ENCODE measurements at regions not wholly inside any gene's neighbourhood (a gene's known extent, or its start where the extent isn't known, plus 50 kb on each side); places are given as distances from the start of the nearest gene placed in this dataset.
A peak's percentile ranks its signal among the peaks of the same experiment; 100 is the strongest.

DNA sequence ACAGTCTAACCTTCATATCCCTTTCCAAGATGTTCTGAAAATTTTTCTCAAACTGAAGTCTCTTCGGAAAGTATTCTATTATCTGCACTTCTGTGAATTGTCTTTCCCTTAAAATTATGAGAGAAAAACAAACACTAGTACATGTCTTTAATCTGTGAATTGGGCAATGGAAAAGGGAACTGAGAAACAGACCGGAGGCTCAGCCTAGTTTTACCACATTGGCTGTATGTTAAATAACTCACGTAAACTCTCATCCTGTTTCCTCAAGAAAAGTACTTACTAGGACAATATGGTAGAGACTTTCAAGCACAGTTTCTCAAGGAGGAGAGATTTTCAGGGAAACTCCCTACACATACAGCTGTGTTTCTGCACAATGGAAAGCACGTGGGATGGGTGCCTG is 982.2 kb upstream of the SEMA6D start:
- DNase-seq (ENCODE audit: low read depth in 4 of 4, low spot score in 3 of 4) = no peak

DNA sequence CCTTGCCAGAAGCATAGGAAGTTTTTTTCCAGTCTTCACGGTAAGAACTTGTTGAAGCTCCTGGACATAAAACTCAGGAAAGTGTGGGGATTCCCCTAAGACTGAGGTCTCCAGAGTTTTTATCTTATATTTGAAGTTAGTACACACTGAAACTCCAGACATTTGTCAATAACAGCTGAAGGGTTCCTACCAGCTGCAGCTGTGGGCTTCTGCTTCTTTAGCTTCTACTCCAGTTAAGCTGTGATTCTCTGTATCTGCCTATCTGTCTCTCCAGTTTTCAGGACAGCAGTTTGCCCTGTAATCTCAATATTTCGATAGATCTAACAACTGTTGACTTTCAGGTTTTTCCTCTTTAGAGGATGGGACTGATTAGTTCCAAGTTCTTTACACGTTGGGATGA is 966.0 kb upstream of the SEMA6D start:
- no peak for DNase-seq (ENCODE audit: low read depth in 4 of 4, low spot score in 3 of 4)

DNA sequence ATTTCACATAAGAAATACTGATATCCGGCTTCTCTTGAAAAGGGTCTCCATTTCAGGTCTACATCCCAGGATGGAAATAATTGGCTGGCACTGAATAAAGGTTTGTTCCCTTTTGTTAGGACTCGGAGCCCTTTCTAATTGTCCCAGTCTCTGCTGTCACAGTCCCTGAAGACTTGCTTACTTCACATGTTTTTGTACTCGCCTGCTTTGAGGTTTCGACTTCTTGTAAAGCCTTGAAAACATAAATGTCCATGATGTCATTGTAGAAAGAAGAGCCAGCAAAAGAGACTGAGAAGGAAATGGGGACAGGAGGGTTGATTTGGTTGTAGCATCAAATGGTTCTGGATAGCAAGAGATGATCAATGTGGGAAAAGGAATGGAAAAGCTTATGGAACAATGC is 963.4 kb upstream of the SEMA6D start:
- DNase-seq (ENCODE audit: low read depth in 4 of 4, low spot score in 3 of 4) = no peak

DNA sequence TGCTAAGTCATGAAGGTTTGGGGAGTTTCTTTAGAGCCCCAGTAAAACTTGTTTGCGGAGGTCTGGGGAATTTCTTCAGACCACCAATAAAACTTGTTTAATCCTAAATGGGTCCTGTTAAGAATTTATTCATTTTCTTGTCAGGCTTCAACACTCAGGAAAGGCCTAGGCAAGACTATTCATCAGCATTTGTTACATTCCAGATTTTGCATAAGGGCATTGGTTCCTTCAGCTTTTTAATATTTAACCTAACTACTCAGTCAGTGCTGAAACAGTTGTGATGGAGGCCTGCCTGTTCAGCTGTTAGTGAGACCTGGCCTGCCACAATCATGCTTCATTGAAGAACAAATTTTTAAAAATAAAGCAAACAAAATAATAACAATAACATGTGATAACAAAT is 954.2 kb upstream of the SEMA6D start:
- DNase-seq (ENCODE audit: low read depth in 4 of 4, low spot score in 3 of 4) = no peak

- DNase-seq (ENCODE audit: low read depth in 4 of 4, low spot score in 3 of 4) = no peak
Observed at GRCh38 chr15:46764851-46765250, 952.5 kb upstream of the SEMA6D start.

DNA sequence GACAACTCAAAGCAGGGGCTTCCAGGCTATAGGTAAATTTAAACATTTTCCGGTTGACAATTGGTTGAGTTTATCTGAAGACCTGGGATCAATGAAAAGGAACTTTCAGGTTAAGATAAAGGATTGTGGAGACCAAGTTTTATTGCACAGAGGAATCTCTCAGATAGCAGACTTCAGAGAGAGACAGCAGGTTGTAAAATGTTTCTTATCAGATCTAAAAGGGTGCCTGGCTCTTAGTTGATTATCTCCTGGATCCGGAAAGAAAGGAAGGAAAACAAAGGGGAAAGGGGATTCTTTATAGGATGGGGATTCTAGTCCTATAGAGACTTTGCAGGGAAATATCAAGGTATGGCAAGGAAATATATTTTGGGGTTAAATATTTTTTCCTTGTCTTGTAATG is 951.3 kb upstream of the SEMA6D start:
- no peak for DNase-seq (ENCODE audit: low read depth in 4 of 4, low spot score in 3 of 4)

DNA sequence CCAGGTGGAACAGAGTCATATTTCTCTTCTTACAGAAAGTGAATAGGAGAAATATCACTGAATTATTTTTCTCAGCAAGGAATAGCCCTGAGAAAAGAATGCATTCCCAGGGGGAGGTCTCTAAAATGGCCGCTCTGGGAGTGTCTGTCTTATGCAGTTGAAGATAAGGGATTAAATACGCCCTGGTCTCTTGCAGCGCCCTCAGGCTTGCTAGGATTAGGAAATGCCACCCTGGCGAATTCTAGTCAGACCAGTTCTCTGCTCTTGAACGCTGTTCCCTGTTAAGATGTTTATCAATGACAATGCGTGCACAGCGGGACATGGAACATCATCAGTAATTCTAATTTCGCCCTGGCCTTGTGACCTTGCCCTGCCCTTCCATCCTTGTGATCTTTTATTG is 949.0 kb upstream of the SEMA6D start:
- DNase-seq (ENCODE audit: low read depth in 4 of 4, low spot score in 3 of 4) = no peak

GRCh38 chr15:46773016-46773415 is 944.3 kb upstream of the SEMA6D start:
- DNase-seq (ENCODE audit: low read depth in 4 of 4, low spot score in 3 of 4) = no peak

DNA sequence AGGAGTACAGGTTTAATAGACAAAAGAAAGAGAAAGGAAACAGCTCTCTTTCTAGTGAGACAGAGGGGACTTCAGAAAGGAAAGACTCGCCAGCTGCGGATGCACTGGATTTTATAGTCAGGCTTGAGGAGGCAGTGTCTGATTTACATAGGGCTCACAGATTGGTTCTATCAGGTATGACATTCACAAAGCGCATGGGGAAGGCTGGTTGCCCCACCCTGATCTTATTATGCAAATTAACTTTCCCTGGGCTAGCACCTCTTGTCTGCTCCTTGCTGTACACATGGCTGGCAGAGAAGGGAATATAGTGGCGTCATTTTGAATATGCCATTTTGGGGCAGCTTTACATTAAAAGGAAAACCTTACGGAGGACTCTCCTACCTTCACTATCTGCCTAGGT is 938.4 kb upstream of the SEMA6D start:
- no peak for DNase-seq (ENCODE audit: low read depth in 4 of 4, low spot score in 3 of 4)

DNA sequence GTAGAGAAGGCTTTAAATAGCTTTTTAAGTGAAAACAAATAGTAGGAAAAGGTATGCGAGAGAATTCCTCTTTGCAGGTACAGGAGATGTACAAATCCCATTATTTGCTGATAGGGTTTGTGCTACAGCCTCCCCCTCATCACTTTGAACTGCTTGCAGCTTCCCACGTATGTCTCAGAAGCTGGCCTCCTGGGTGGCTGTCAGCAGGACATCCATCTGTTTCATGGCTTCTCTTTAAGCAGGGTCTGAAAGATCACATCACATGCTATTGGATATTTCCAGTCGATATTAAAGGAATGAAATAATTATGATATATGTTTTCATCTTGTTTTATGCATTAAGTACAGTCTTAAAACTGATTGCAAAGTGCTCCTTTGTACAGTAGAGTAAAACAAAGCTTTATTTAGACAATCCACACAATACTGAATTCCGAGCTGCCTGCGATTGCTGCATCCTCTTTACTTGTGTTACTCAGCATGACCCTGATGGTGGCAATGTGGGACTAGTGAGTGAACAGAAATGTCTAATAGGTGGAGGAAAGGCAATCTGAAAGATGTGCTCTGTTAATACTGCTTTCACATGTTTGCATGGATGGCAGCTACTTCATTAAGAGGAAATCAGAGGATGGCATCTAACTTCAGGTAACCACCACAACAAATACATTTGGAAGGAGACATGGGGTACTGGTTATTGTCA is 930.6 kb upstream of the SEMA6D start:
- DNase-seq (ENCODE audit: low read depth in 4 of 4, low spot score in 3 of 4) = peak in 1 of 4 donors; percentile 19

DNA sequence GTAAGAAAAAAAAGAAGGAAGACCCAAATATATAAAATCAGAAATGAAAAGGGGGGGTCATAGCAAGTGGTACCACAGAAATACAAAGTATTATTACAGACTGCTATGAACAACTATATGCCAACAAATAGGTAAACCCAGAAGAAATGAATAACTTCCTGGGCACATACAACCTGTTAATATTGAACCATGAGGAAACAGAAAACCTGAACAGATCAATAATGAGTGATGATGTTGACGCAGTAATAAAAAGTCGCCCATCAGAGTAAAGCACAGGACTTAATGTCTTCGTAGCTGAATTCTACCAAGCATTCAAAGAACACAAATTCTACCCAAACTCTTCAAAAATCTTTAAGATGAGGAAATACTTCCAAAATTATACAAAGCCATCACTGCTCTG is 921.6 kb upstream of the SEMA6D start:
- no peak for DNase-seq (ENCODE audit: low read depth in 4 of 4, low spot score in 3 of 4)

GRCh38 chr15:46808834-46809233 is 908.5 kb upstream of the SEMA6D start:
- DNase-seq (ENCODE audit: low read depth in 4 of 4, low spot score in 3 of 4) = no peak

GRCh38 chr15:46815240-46815639 is 902.1 kb upstream of the SEMA6D start:
- DNase-seq (ENCODE audit: low read depth in 4 of 4, low spot score in 3 of 4) = no peak

DNA sequence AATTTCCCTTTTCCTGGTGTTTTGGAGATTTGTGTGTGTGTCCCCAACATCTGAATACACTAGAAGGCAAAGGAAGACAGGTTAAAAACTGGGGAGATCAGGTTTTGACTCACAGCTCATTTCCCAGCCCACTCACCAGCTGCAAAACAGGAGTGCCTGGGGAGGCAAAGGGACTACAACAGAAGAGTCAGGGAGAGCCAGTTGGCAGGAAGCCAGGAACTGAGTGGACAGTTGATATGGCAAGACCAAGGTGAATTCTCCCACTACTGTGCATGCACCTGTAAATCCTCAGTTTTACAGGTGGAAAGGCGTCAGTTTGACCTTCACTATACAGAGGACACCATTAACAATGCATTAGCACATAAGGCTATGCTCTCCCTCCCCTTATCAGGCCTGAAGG is 901.5 kb upstream of the SEMA6D start:
- DNase-seq (ENCODE audit: low read depth in 4 of 4, low spot score in 3 of 4) = no peak

DNA sequence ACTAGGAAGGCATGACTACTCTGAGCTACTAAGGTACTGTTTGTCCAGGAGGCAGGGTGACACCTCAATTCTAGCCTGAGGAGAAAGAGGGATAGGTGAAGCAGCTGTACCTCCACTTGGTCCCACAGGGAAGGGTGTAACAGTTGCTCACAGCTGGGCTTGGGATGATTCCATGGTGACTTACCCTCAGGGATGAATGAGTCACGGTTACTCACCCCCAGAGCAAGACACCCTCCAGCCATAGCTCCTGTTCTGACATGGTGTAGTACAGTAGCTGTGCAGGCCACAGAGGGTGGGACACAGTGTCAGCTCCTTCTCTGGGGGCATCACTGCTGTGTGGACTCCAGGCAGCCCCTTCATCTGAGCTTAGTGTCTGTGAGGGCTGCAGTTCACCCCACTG is 868.6 kb upstream of the SEMA6D start:
- no peak for DNase-seq (ENCODE audit: low read depth in 4 of 4, low spot score in 3 of 4)

DNA sequence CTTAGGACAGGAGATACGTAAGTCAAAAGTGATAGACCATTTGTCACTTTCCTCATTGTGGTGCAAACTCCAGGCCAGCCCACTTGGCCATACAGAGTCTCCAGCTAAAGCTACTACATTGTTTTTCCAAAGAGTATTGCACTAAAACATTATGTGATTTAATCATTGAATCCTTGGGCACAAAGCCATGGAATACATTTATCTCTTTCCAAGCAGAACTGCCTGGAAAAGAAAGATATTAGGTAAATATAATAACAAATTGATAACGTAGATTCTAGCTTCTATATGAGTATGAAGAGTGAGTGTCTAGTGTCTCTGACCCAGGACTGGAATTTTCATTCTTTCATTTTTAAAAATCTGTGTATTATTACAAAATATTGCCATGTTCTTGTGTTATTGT is 863.7 kb upstream of the SEMA6D start:
- DNase-seq (ENCODE audit: low read depth in 4 of 4, low spot score in 3 of 4) = no peak

DNA sequence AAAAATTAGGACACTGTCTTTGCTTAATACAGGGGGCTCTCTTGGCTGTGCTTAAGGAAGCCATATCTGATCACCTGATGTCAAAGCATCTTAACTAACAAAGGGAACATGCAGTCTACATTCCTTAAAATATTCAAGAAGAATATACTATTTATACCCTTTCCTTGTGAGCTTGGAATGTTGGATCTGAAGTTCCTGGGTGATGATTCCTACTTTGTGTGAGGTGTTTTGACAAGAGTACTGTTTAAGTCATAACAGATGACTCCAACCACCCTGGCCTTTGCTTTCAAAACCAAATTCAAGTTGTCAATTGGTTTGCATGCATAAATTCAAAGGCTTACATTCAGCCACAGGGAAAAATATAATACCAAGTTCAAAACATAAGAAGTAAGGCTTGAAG is 862.7 kb upstream of the SEMA6D start:
- DNase-seq (ENCODE audit: low read depth in 4 of 4, low spot score in 3 of 4) = no peak

DNA sequence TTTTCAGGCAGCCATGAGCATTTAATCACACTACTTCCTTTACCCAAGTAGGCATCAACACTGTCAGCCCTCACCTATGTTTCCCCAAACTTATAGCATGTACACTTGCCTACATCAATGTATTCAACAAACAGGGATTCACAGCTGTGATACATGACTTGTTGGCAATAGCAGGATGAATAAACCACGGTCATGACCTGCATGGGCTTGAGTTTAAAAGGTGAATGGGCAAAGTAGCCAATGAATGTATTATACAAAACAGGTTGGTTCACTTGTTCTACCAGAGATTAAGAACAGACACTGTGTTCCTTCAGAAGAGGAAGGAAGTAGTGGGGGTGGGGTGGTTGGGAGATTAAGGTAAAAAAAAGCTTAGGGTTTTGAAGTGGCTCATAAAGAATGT is 861.9 kb upstream of the SEMA6D start:
- DNase-seq (ENCODE audit: low read depth in 4 of 4, low spot score in 3 of 4) = no peak

DNA sequence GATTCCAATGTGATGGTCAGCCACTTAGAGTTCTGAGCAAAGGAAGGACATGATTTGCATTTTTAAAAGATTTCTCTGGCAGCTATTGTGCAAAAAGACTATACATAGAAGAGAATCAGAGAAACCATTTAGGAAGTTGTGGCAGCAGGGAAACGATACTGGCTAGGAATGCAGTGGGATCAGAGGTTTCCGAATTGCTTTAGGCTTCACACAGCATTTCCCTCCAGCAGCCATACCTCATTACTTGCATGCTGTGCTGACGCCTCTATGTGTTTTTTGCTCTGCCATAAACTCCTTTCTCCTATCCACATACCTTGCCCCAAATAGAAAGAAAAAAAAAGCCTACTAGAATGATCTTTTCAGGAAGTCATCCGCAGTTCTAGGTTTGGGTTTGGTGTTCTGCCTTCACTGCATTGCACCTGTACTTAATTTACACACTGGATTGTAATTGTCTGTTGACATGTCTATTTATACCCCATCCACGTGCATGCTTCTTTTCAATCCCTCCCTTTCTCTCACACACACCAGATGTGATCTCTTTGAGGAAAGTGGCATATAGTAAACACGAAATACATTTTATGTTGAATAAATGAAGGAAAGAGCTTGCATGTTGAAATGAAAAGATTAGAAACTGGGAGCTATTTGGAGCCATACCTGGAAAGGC is 860.3 kb upstream of the SEMA6D start:
- DNase-seq (ENCODE audit: low read depth in 4 of 4, low spot score in 3 of 4) = no peak

- no peak for DNase-seq (ENCODE audit: low read depth in 4 of 4, low spot score in 3 of 4)
Observed at GRCh38 chr15:46858150-46858549, 859.2 kb upstream of the SEMA6D start.

GRCh38 chr15:46861796-46862195 is 855.5 kb upstream of the SEMA6D start:
- no peak for DNase-seq (ENCODE audit: low read depth in 4 of 4, low spot score in 3 of 4)

- DNase-seq (ENCODE audit: low read depth in 4 of 4, low spot score in 3 of 4) = no peak
Observed at GRCh38 chr15:46865155-46865554, 852.1 kb upstream of the SEMA6D start.
